Ishikawa (cell line): ENCODE measurements at regions not wholly inside any gene's neighbourhood (a gene's known extent, or its start where the extent isn't known, plus 50 kb on each side); places are given as distances from the start of the nearest gene placed in this dataset.

ENCODE experiments used
- CEBPB ChIP-seq: IDR thresholded peaks from 2 replicates; pipeline ENCODE4 v1.6.1; 2012
- EP300 ChIP-seq: IDR thresholded peaks from 2 replicates; pipeline ENCODE4 v1.6.1; 2012; ENCODE audit warnings: borderline replicate concordance
- RAD21 ChIP-seq: IDR thresholded peaks from 2 replicates; pipeline ENCODE4 v1.6.1; 2012; ENCODE audit warnings: low read depth
- REST ChIP-seq: IDR thresholded peaks from 2 replicates; pipeline ENCODE4 v1.6.1; 2012; ENCODE audit warnings: low read depth, mild to moderate bottlenecking
- TAF1 ChIP-seq: IDR thresholded peaks from 2 replicates; pipeline ENCODE4 v1.6.1; 2012; ENCODE audit warnings: low read depth, mild to moderate bottlenecking
- TEAD4 ChIP-seq: IDR thresholded peaks from 2 replicates; pipeline ENCODE4 v1.6.1; 2012
- YY1 ChIP-seq: IDR thresholded peaks from 2 replicates; pipeline ENCODE4 v1.6.1; 2012; ENCODE audit warnings: low read depth
- ZBTB7A ChIP-seq: IDR thresholded peaks from 2 replicates; pipeline ENCODE4 v1.6.1; 2012; ENCODE audit warnings: low read depth

- no peak for TF ChIP-seq TEAD4
- no peak for TF ChIP-seq RAD21
- no peak for TF ChIP-seq ZBTB7A
- TF ChIP-seq REST = no peak
- TF ChIP-seq EP300 = no peak
- TF ChIP-seq CEBPB = no peak
- TF ChIP-seq YY1 = no peak
- no peak for TF ChIP-seq TAF1
Measured at GRCh38 chr3:160065282-160065681, 76.6 kb downstream of the IL12A start.
